Ishikawa (cell line): ENCODE measurements at regions not wholly inside any gene's neighbourhood (a gene's known extent, or its start where the extent isn't known, plus 50 kb on each side); places are given as distances from the start of the nearest gene placed in this dataset.

Source experiments
- CEBPB ChIP-seq: IDR thresholded peaks from 2 replicates; pipeline ENCODE4 v1.6.1; 2012
- CREB1 ChIP-seq: IDR thresholded peaks from 2 replicates; pipeline ENCODE4 v1.6.1; 2012; ENCODE audit warnings: low read depth
- EGR1 ChIP-seq: IDR thresholded peaks from 2 replicates; pipeline ENCODE4 v1.6.1; 2012
- EP300 ChIP-seq: IDR thresholded peaks from 2 replicates; pipeline ENCODE4 v1.6.1; 2012; ENCODE audit warnings: borderline replicate concordance
- FOXM1 ChIP-seq: IDR thresholded peaks from 2 replicates; pipeline ENCODE4 v1.6.1; 2012; ENCODE audit warnings: low read depth, borderline replicate concordance
- MAX ChIP-seq: IDR thresholded peaks from 2 replicates; pipeline ENCODE4 v1.6.1; 2012
- NFIC ChIP-seq: IDR thresholded peaks from 2 replicates; pipeline ENCODE4 v1.6.1; 2012
- RAD21 ChIP-seq: IDR thresholded peaks from 2 replicates; pipeline ENCODE4 v1.6.1; 2012; ENCODE audit warnings: low read depth
- TAF1 ChIP-seq: IDR thresholded peaks from 2 replicates; pipeline ENCODE4 v1.6.1; 2012; ENCODE audit warnings: low read depth, mild to moderate bottlenecking
- TCF12 ChIP-seq: IDR thresholded peaks from 2 replicates; pipeline ENCODE4 v1.6.1; 2012; ENCODE audit warnings: low read depth
- TEAD4 ChIP-seq: IDR thresholded peaks from 2 replicates; pipeline ENCODE4 v1.6.1; 2012
- YY1 ChIP-seq: IDR thresholded peaks from 2 replicates; pipeline ENCODE4 v1.6.1; 2012; ENCODE audit warnings: low read depth
- TF ChIP-seq, protein P1 (sequence below): IDR thresholded peaks from 2 replicates; pipeline ENCODE4 v1.6.1; 2012; ENCODE audit warnings: low read depth, mild to moderate bottlenecking

DNA sequence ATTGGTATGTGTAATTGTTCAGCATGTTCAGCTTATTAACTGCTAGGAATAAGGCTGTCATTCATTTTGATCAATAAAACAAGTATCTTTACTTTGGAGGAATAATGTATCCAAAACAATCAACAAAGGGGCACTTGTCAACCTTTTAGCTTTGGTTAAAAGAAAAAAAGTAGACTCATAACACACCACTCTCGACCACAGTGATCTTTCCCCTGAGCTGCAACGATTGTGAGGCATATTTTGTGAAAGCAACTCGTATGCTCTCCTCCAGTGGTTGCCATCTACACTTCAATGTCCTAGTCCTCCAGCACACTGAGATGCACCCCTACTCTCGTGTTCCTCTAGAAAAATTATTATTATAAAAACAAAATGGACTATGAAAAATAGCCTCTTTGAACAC, 60.1 kb upstream of the PDE7B start:
- TF ChIP-seq, protein P1, sequence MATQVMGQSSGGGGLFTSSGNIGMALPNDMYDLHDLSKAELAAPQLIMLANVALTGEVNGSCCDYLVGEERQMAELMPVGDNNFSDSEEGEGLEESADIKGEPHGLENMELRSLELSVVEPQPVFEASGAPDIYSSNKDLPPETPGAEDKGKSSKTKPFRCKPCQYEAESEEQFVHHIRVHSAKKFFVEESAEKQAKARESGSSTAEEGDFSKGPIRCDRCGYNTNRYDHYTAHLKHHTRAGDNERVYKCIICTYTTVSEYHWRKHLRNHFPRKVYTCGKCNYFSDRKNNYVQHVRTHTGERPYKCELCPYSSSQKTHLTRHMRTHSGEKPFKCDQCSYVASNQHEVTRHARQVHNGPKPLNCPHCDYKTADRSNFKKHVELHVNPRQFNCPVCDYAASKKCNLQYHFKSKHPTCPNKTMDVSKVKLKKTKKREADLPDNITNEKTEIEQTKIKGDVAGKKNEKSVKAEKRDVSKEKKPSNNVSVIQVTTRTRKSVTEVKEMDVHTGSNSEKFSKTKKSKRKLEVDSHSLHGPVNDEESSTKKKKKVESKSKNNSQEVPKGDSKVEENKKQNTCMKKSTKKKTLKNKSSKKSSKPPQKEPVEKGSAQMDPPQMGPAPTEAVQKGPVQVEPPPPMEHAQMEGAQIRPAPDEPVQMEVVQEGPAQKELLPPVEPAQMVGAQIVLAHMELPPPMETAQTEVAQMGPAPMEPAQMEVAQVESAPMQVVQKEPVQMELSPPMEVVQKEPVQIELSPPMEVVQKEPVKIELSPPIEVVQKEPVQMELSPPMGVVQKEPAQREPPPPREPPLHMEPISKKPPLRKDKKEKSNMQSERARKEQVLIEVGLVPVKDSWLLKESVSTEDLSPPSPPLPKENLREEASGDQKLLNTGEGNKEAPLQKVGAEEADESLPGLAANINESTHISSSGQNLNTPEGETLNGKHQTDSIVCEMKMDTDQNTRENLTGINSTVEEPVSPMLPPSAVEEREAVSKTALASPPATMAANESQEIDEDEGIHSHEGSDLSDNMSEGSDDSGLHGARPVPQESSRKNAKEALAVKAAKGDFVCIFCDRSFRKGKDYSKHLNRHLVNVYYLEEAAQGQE: no peak
- TF ChIP-seq EP300: no peak
- no peak for TF ChIP-seq FOXM1
- TF ChIP-seq TAF1: no peak
- TF ChIP-seq MAX: no peak
- no peak for TF ChIP-seq CREB1
- no peak for TF ChIP-seq CEBPB
- no peak for TF ChIP-seq YY1
- no peak for TF ChIP-seq RAD21
- no peak for TF ChIP-seq NFIC
- TF ChIP-seq TCF12: no peak
- no peak for TF ChIP-seq EGR1
- no peak for TF ChIP-seq TEAD4
